ENCODE measurements at regions not wholly inside any gene's neighbourhood (a gene's known extent, or its start where the extent isn't known, plus 50 kb on each side); places are given as distances from the start of the nearest gene placed in this dataset.
A peak's percentile ranks its signal among the peaks of the same experiment; 100 is the strongest.

- DNase-seq (ENCODE audit: low spot score) = no peak
These were observed 897.2 kb upstream of the CDH2 start for GRCh38 chr18:29074147-29074546.

GRCh38 chr18:29071869-29072268 is 894.9 kb upstream of the CDH2 start:
- DNase-seq (ENCODE audit: low spot score) = no peak

- DNase-seq (ENCODE audit: low spot score) = no peak
These were observed 886.4 kb upstream of the CDH2 start for GRCh38 chr18:29063346-29063745.

- no peak for DNase-seq (ENCODE audit: low spot score)
These were observed 886.0 kb upstream of the CDH2 start for GRCh38 chr18:29062921-29063320.

GRCh38 chr18:29060349-29060748 is 883.4 kb upstream of the CDH2 start:
- no peak for DNase-seq (ENCODE audit: low spot score)

GRCh38 chr18:29057703-29058102 is 880.8 kb upstream of the CDH2 start:
- DNase-seq (ENCODE audit: low spot score) = no peak

- DNase-seq (ENCODE audit: low spot score) = no peak
These were observed 879.9 kb upstream of the CDH2 start for GRCh38 chr18:29056800-29057199.

GRCh38 chr18:29041976-29042375 is 865.0 kb upstream of the CDH2 start:
- no peak for DNase-seq (ENCODE audit: low spot score)

- DNase-seq (ENCODE audit: low spot score) = no peak
These were observed 857.4 kb upstream of the CDH2 start for GRCh38 chr18:29034113-29034856.

GRCh38 chr18:29028560-29028959 is 851.6 kb upstream of the CDH2 start:
- no peak for DNase-seq (ENCODE audit: low spot score)

- DNase-seq (ENCODE audit: low spot score) = no peak
These were observed 842.0 kb upstream of the CDH2 start for GRCh38 chr18:29018976-29019375.

GRCh38 chr18:29012883-29013465 is 836.0 kb upstream of the CDH2 start:
- no peak for DNase-seq (ENCODE audit: low spot score)

- no peak for DNase-seq (ENCODE audit: low spot score)
These were observed 835.4 kb upstream of the CDH2 start for GRCh38 chr18:29012364-29012763.

- DNase-seq (ENCODE audit: low spot score) = no peak
These were observed 832.4 kb upstream of the CDH2 start for GRCh38 chr18:29009250-29009803.

GRCh38 chr18:29008809-29009208 is 831.9 kb upstream of the CDH2 start:
- no peak for DNase-seq (ENCODE audit: low spot score)

- DNase-seq (ENCODE audit: low spot score) = no peak
These were observed 831.2 kb upstream of the CDH2 start for GRCh38 chr18:29007986-29008654.

- DNase-seq (ENCODE audit: low spot score) = no peak
These were observed 828.0 kb upstream of the CDH2 start for GRCh38 chr18:29004921-29005320.

GRCh38 chr18:29003194-29003593 is 826.3 kb upstream of the CDH2 start:
- DNase-seq (ENCODE audit: low spot score) = no peak

GRCh38 chr18:29002747-29003146 is 825.8 kb upstream of the CDH2 start:
- DNase-seq (ENCODE audit: low spot score) = no peak

- DNase-seq (ENCODE audit: low spot score) = no peak
These were observed 822.8 kb upstream of the CDH2 start for GRCh38 chr18:28999726-29000125.

GRCh38 chr18:28995319-28995718 is 818.4 kb upstream of the CDH2 start:
- DNase-seq (ENCODE audit: low spot score) = no peak

GRCh38 chr18:28984731-28985130 is 807.8 kb upstream of the CDH2 start:
- DNase-seq (ENCODE audit: low spot score) = peak; percentile 56

GRCh38 chr18:28974504-28974903 is 797.6 kb upstream of the CDH2 start:
- peak; percentile 34 for DNase-seq (ENCODE audit: low spot score)
